Mucosa of descending colon (tissue), 3 donors: ENCODE measurements at regions not wholly inside any gene's neighbourhood (a gene's known extent, or its start where the extent isn't known, plus 50 kb on each side); places are given as distances from the start of the nearest gene placed in this dataset.

Source experiments
- ATAC-seq: fragments of 200-7000 bp; cut with Tn5 transposase; one replicate; pipeline ENCODE4 v1.9.1; 2020; ENCODE audit warnings: mild to moderate bottlenecking, moderate library complexity
- DNase-seq, 3 donors: peaks; one replicate each; pipeline ENCODE4 v3.0.0-alpha.2; 2020
- H3K36me3 ChIP-seq: fragments of 200-600 bp; one replicate; pipeline ENCODE4 v1.8.0; 2021; ENCODE audit warnings: low read depth, mild to moderate bottlenecking
- H3K4me1 ChIP-seq: fragments of 200-600 bp; one replicate; pipeline ENCODE4 v1.8.0; 2021; ENCODE audit warnings: low read depth, mild to moderate bottlenecking
- H3K4me3 ChIP-seq: fragments of 200-600 bp; one replicate; pipeline ENCODE4 v1.8.0; 2021; ENCODE audit warnings: mild to moderate bottlenecking
- H3K9me3 ChIP-seq: fragments of 200-600 bp; one replicate; pipeline ENCODE4 v1.8.0; 2021; ENCODE audit warnings: mild to moderate bottlenecking
- intact Hi-C, 2 donors: fragments of 100-400 bp; cut with DNase I in 1 of 2; cut with micrococcal nuclease in 1 of 2; formaldehyde crosslinking; loops; one replicate each; pipeline versions ENCODE4 v1.11.0 to v1.11.1; 2022; cut with DNase I, micrococcal nuclease
- TF ChIP-seq, protein P1 (sequence below): fragments of 200-600 bp; IDR thresholded peaks from one replicate; pipeline ENCODE4 v1.8.0; 2022; ENCODE audit warnings: antibody characterized with exemption, mild to moderate bottlenecking
- donor health status: DM: no; HTN: no; CAD: no; lungs with moderate emphysema.
- donor health status: DM: no; HTN: no; CAD: no.
- donor health status: DM: no; HTN: yes; CAD: no.

DNA sequence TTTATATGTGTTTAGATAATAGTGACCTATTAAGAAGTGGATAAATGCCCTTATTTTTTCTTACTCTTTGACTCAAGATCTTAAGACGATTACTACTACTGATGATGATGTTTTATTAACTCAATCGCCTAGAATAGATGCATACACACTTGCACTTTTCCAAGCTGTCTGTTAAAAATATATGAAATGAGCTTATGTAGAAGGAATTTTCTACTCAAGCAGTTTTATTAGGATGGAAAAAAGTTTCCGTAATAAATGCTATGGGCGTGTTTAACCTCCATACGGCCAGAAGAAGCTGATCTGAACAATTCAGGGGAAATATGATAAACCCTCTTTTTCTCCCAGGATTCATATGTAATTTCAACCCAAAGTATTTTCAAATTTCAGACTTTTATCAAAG is 455.7 kb upstream of the MPDZ start:
- no peak for DNase-seq
- intact Hi-C loops, result no loop called here
- H3K9me3 ChIP-seq, result no peaks in the 10 kb centered on the region

GRCh38 chr9:13734601-13735000 is 455.1 kb upstream of the MPDZ start:
- Histone ChIP-seq H3K9me3 (no peaks in the 10 kb centered on the region), H3K4me1 (no peaks in the 10 kb centered on the region), H3K4me3 (no peak overlapping the region), H3K36me3 (no peaks in the 10 kb centered on the region)
- intact Hi-C loops, result no loop called here
- TF ChIP-seq, protein P1, sequence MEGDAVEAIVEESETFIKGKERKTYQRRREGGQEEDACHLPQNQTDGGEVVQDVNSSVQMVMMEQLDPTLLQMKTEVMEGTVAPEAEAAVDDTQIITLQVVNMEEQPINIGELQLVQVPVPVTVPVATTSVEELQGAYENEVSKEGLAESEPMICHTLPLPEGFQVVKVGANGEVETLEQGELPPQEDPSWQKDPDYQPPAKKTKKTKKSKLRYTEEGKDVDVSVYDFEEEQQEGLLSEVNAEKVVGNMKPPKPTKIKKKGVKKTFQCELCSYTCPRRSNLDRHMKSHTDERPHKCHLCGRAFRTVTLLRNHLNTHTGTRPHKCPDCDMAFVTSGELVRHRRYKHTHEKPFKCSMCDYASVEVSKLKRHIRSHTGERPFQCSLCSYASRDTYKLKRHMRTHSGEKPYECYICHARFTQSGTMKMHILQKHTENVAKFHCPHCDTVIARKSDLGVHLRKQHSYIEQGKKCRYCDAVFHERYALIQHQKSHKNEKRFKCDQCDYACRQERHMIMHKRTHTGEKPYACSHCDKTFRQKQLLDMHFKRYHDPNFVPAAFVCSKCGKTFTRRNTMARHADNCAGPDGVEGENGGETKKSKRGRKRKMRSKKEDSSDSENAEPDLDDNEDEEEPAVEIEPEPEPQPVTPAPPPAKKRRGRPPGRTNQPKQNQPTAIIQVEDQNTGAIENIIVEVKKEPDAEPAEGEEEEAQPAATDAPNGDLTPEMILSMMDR, result no peak
- DNase-seq, result no peak
- ATAC-seq, result no peak

More for the DNA sequence above, 455.7 kb upstream of the MPDZ start:
- H3K36me3 ChIP-seq, result no peaks in the 10 kb centered on the region
- TF ChIP-seq, protein P1, result no peak
- no peak for ATAC-seq
- H3K4me3 ChIP-seq, result no peak overlapping the region
- no peaks in the 10 kb centered on the region for H3K4me1 ChIP-seq

DNA sequence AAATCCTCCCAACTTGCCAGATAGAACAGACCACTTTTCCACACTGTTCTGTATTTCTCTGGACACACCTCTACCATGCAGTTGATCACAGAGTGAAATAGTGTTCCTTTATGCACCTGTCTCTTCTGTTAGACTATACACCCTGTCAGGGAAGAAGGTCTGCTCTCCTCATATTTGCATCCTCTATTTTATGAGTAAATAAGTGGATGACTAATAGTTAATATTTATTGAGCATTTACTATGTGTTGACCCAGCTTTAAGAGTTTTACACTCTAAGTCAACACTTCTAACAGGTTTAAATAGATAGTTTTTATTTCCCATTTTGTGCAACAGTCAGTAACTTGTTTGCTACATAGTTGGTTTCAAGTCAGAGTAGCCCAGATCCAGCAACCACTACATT is 452.8 kb upstream of the MPDZ start:
- Histone ChIP-seq H3K36me3 (no peaks in the 10 kb centered on the region), H3K4me3 (no peak overlapping the region), H3K9me3 (no peaks in the 10 kb centered on the region), H3K4me1 (no peaks in the 10 kb centered on the region)
- TF ChIP-seq, protein P1, result no peak
- DNase-seq (no peak), ATAC-seq (no peak)
- intact Hi-C loops, result no loop called here

GRCh38 chr9:13731637-13732036 is 452.1 kb upstream of the MPDZ start:
- intact Hi-C loops, result no loop called here
- ATAC-seq (no peak), DNase-seq (no peak)
- TF ChIP-seq, protein P1, result no peak
- Histone ChIP-seq H3K4me3 (no peak overlapping the region), H3K36me3 (no peaks in the 10 kb centered on the region), H3K4me1 (no peaks in the 10 kb centered on the region), H3K9me3 (no peaks in the 10 kb centered on the region)

GRCh38 chr9:13729955-13730354 is 450.5 kb upstream of the MPDZ start:
- no peak for DNase-seq
- intact Hi-C loops, result no loop called here
- ATAC-seq, result no peak

More at GRCh38 chr9:13729955-13730354, 450.5 kb upstream of the MPDZ start:
- TF ChIP-seq, protein P1, result no peak
- no peaks in the 10 kb centered on the region for H3K36me3 ChIP-seq
- no peak overlapping the region for H3K4me3 ChIP-seq
- H3K4me1 ChIP-seq, result no peaks in the 10 kb centered on the region
- no peaks in the 10 kb centered on the region for H3K9me3 ChIP-seq
